ENCODE measurements at regions not wholly inside any gene's neighbourhood (a gene's known extent, or its start where the extent isn't known, plus 50 kb on each side); places are given as distances from the start of the nearest gene placed in this dataset.
A peak's percentile ranks its signal among the peaks of the same experiment; 100 is the strongest.
"Not testable (repeated sequence)": the region's sequence is repeated elsewhere in the genome, so short reads cannot be mapped to it uniquely, and the experiment has no call there.

DNA sequence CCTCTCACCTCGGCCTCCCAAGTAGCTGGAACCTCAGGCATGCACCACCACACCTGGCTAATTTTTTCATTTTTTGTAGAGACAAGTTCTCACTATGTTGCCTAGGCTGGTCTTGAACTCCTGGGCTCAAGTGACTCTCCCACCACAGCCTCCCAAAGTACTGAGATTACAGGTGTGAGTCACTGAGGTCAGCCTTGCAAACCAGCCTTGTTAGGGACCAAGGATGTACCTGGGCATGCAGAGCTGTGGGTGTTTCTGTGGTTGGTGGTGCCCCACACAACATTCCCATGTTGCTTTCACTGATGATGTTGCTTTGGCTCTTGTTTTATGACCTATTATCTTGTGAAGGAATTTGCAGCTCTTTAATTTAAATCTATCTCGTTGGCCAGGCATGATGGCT lies 54.8 kb downstream of the OTUD1 start:
- no peak overlapping the region for H3K4me3 ChIP-seq (ENCODE audit: low read length)
- no peak for TF ChIP-seq CTCF (IDR thresholded peaks at IDR 0.05; ENCODE audit: insufficient read depth, low read depth, low read length, missing control alignments)
- no peak for DNase-seq (ENCODE audit: low read depth)

DNA sequence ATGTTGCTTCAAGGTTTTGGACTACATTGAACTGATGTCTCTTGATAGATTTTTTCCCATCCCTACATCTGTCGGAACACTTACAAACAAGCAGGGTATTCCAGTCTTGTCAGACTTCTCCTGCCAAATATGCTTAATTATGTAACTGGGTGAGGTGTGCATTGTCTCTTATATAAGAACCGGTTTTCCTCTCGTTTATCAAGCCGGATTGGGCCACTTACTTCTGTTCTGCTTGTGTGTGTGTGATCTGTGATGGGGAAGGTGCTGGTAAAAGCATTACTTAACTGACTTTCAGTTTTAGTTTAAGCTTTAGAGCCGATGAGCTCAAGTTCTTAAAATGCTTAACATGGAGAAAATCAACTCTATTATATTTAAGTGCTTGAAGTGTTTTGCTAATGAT lies 57.9 kb downstream of the OTUD1 start:
- DNase-seq (ENCODE audit: low read depth) = peak; percentile 69
- no peak for TF ChIP-seq CTCF (IDR thresholded peaks at IDR 0.05; ENCODE audit: insufficient read depth, low read depth, low read length, missing control alignments)
- no peak overlapping the region for H3K4me3 ChIP-seq (ENCODE audit: low read length)

DNA sequence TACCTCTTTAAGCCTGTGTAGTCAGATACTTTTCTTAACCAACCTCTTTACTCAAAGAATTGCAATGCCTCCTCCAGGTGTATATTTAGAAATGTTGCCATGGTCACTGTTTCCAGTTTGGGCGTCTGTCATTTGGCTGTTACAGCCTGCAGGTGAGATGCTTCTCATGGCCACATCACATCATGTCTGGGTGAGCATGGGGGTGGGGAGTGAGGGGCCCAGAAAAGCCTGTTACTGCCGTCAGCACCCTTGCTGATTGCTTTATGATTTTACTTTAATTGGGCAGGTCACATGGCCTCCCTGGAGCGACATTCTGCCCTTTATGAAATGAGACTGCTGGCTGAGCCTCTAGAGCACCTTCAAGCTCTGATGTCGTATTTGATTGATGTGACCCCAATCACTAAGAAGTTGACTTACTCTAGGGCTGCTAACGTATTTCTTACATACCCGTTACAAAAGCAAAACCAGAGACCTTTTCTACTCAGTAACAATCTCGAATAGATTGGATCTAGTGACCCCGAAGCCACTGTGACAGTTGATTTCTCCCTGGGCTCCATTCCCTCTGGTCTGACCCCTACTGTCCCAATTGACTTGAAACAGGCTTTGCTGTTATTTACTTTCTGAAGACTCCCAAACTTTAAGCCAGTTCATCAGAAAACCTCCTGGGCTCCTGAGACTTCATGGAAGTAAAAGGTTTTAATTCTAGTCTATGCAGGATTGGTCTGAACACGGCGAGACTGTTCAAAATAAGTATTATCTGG lies 60.7 kb downstream of the OTUD1 start:
- H3K4me3 ChIP-seq (ENCODE audit: low read length) = no peak overlapping the region
- DNase-seq (ENCODE audit: low read depth) = no peak
- no peak for TF ChIP-seq CTCF (IDR thresholded peaks at IDR 0.05; ENCODE audit: insufficient read depth, low read depth, low read length, missing control alignments)

GRCh38 chr10:23505797-23506465 lies 67.1 kb downstream of the OTUD1 start:
- no peak for DNase-seq (ENCODE audit: low read depth)
- H3K4me3 ChIP-seq (ENCODE audit: low read length) = no peak overlapping the region
- no peak for TF ChIP-seq CTCF (IDR thresholded peaks at IDR 0.05; ENCODE audit: insufficient read depth, low read depth, low read length, missing control alignments)

GRCh38 chr10:23512355-23513058 lies 73.6 kb downstream of the OTUD1 start:
- DNase-seq (ENCODE audit: low read depth) = peak; percentile 68
- no peak for TF ChIP-seq CTCF (IDR thresholded peaks at IDR 0.05; ENCODE audit: insufficient read depth, low read depth, low read length, missing control alignments)

DNA sequence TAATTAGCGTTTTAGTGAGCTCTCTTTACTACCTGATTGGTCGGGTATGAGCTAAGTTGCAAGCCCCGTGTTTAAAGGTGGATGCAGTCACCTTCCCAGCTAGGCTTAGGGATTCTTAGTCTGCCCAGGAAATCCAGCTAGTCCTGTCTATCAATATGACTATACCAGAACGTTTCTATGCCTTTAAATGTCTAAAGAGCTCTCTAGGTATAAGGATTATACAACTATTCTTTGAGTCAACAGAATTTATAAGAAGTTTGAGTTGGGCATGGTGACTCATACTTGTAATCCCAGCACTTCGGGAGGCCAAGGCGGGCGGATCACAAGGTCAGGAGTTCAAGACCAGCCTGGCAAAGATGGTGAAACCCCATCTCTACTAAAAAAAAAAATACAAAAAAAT lies 74.7 kb downstream of the OTUD1 start:
- DNase-seq (ENCODE audit: low read depth); H3K4me3 ChIP-seq (ENCODE audit: low read length): not testable (repeated sequence)

More at GRCh38 chr10:23512355-23513058, 73.6 kb downstream of the OTUD1 start:
- H3K4me3 ChIP-seq (ENCODE audit: low read length) = no peak overlapping the region

DNA sequence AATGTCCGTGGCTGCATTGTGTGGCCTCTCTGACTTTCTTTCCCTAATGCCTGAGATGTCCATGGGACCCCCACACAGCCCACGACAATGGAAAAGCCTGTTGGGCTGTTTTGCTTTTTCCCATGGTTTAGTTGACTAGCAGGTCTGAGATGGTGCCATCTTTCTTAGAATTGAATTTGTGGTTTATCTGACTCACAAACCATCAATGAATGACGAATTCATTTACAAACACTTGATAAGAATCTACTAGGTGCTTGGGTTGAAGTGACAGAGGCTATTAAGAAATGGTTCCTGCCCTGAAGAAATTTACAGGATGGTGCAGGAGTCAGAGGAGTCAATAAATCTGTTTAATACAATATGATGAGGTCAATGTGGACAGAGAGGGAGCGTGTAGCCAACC lies 75.4 kb downstream of the OTUD1 start:
- TF ChIP-seq CTCF (IDR thresholded peaks at IDR 0.05; ENCODE audit: insufficient read depth, low read depth, low read length, missing control alignments) = no peak
- H3K4me3 ChIP-seq (ENCODE audit: low read length) = no peak overlapping the region
- peak; percentile 69 for DNase-seq (ENCODE audit: low read depth)

Data from epithelial cell of esophagus (primary cell).